DMS153 treated with DMSO at 0.1 percent for 48 hours (cell line): ENCODE measurements at regions not wholly inside any gene's neighbourhood (a gene's known extent, or its start where the extent isn't known, plus 50 kb on each side); places are given as distances from the start of the nearest gene placed in this dataset.

Source experiments
- DNase-seq: peaks from one replicate; lab custom pipeline; 2025; ENCODE audit not compliant: unreplicated experiment; lab: John Stamatoyannopoulos, UW

DNA sequence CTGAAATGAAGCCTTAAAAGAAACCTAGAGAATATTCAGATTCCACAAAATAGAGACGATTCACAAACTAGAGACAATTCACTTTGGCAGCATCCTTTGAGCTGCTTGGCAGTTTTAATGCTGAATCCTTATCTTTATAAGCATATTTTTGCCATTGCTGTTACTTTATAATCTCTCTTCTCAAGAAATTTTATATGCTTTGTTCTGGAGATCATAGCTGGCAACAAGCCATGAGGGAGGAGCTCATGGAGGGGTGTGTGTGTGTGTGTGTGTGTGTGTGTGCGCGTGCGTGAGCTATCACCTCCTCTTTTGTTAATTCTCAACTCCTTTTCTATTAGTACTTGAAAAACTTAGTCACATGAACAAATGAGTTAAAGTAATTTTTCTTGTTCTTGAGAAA, 495.0 kb upstream of the RGMA start:
- DNase-seq: no peak

GRCh38 chr15:93583552-93583951, 494.5 kb upstream of the RGMA start:
- DNase-seq: no peak

DNA sequence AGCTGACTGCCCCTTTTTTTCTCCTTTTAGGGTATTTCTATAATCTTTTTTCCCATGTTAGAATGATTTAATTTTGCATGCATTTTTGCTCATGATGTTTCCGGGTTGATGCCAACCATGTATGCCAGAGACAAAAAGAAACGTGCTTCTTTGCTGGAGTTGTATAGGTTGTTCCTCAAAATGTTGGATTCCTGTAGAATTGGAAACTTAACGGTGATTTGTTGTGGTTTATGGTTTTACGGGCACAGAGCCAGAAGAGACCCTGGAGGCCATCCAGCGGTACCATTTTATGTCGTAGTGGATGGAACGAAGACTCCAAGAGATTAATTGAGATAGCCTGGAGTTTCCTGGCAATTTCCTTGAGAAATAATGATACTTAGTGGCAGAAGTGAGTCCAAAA, 481.5 kb upstream of the RGMA start:
- no peak for DNase-seq

DNA sequence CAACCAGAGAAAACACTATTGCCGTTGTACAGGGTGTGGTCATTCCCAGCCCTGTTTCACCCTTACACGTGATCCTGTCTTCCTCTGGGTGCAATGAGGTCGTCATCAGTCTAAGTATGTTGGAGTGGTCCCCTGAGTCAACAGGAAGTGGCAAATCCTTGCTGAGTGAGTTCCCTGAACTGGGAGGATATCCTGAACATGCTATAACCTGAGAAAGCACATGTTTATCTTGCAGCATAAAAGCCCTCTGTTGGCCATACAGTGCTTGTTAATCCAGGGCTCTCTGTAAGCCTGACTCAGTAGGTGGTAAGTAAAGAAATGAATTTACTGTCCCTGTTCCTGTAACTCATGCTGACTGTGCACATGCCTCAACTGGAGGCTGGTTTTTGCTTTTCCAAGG, 477.8 kb upstream of the RGMA start:
- DNase-seq: peak; percentile 8

DNA sequence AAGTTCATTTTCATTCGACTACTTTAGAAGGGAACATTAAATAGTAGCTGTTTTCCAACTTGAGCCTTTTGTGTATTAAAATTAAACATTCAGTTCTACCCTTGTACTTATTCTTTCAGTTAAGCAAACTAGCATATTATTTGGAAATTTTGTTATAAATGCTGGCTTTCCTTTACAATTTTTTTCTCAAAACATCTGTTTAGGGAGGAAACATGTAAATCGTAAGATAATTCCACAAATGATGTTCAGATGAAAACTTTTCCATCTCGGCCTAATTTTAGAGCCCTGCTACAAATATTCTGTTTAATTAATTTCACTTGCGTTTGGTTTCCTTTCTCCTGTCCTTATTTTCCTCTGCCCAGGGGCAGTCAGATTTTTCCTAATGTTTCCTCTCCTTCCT, 476.2 kb upstream of the RGMA start:
- no peak for DNase-seq

DNA sequence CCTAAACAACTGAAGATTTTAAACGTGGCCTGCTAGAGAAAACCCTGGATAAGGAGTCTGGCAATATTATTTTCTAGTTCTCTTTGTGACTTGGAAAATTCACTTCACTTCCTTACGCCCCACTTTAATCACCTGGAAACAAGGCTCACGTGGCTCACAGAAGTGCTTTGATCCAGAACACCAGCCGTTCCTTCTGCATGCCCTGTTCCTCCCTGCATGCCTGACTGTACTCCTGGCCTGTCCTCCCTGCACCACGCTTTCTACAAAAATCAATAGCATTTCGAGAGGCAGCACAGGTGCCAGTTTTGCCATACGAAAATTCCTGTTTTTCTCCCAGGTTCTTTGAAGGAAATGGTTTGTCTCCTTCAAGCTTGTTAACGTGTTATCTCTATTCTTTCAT, 474.2 kb upstream of the RGMA start:
- DNase-seq: no peak

GRCh38 chr15:93562395-93563123, 473.5 kb upstream of the RGMA start:
- no peak for DNase-seq

DNA sequence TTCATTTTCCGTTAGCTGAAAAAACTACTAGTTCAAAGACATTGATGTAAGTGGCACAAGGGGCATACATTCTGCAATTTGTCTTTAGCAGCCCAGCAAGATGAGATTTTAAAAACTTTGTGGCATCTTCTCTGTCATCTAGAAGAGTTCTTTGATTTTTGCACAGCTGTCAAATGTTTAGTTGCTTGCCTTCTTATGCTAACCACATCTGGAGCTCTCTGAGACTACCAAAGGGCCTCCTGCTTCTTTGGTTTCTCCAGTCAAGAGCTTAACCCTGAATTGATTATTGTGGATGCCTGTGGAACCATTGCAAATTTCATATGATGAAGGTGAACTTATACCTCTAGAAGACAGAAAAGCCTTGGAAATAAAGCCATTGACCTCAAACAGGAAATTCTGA, 468.7 kb upstream of the RGMA start:
- no peak for DNase-seq

DNA sequence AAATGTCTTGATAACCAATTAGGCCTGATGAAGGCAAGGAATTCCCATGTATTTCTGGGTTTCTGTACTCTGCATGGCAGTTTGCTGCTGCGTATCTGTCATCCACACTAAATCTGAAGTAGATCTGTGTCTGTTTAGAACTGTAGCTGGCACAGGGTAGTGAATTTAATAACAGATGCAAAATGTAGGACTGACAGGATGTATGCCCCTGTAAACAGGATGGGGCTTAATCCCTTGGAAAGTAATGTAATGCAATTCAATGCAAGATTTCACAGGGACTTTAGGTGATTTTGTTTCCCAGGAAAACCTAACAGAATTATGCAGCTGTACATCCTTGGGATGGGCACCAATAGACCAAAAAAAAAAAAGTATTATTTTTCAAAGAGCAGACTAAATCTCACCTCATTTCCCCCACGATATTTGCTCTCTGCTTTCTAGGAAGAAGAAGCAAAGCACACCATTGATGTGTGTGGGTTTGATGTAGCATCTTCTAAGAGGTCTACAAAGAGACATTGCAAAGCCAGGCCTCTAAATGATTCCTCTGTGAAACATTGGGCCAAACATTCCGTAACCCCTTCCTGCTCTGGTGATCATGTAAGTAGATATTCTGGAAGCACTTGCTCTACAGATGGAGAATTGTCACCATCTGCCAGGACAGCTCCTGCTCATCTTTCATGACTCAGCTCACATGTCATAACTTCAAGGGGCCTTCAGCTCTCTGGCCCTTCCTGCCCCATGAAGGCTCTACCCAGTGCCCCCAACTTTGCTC, 464.3 kb upstream of the RGMA start:
- DNase-seq: no peak

GRCh38 chr15:93543093-93543492, 454.1 kb upstream of the RGMA start:
- no peak for DNase-seq

- DNase-seq: peak; percentile 50
These were observed 438.5 kb upstream of the RGMA start for GRCh38 chr15:93527374-93528050.

DNA sequence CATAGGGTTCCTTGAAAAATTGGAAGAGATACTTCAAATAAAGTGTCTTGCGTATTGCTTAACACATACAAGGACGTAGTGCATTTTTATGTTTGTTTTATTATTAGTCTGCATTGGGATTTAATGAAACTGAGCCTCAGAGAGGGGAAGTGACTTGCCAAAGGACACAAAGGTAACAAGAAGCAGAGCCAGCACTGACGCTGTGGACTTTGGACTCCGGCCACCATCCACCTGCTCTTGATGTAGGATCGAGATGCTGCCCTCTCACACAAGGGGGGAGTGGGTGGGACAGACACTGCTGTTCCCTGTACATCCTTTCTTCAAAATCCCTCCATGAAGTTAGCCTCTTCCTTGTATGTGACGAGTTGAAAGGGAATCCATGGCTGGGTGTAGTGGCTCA, 435.4 kb upstream of the RGMA start:
- no peak for DNase-seq

- no peak for DNase-seq
These were observed 434.5 kb upstream of the RGMA start for GRCh38 chr15:93523481-93523880.

GRCh38 chr15:93520206-93520605, 431.2 kb upstream of the RGMA start:
- DNase-seq: no peak

- DNase-seq: no peak
These were observed 430.6 kb upstream of the RGMA start for GRCh38 chr15:93519599-93519998.

GRCh38 chr15:93517176-93517575, 428.2 kb upstream of the RGMA start:
- no peak for DNase-seq

DNA sequence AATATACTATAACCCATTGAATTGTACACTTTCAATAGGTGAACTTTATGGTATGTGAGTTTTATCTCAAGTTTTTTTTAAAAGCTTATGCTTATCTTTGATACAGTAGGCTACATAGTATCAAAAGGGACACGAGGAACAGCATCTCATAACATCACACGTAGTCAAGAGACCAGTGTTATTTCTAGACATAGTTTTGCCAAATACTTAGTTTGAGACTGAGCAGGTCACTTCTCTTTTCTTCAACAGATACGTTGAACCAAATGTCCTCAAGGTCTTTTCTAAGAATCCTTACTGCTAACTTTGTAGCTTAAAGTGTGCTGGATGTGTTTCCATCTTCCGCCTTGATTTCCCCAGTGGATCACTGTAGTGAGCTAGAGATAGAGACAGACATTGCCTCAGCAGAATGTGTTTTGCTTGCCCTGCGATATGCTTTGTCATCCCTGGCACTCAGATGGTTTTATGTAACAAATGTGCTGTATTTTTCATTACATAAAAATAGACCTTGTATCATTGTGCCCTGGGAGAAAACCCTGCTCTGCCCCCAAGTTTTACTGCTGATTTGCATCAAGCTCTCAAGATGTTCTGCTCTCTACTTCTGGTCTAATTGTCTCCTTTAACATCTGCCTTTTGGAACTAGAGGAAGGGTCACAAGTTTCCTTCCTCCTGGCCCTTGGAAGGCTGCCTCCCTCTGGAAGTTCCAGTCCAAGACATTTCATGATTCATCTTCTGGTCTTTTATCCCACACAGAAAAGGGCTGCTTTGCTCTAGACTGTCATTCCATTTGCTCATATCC, 426.4 kb upstream of the RGMA start:
- no peak for DNase-seq

GRCh38 chr15:93506646-93507045, 417.6 kb upstream of the RGMA start:
- no peak for DNase-seq

GRCh38 chr15:93505506-93505905, 416.5 kb upstream of the RGMA start:
- no peak for DNase-seq

DNA sequence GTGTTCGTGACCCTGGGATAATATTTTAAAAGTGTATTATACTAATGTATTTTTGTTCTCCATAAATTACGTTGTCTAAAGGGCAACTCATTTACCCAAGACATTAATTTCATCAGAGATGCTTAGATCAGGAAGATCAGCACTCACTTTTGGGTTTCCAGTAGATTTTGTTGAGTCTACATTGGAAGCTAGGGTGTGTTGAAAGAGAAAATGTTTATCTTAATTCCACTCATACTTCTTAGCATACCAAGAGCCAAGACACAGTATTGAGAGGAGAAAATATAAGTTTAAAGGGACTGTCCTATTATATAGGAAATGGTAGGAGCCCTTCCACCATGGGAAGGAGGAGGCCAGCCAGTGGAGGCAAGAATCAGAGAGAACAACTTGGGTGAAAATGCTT, 412.9 kb upstream of the RGMA start:
- DNase-seq: no peak

GRCh38 chr15:93500155-93500554, 411.1 kb upstream of the RGMA start:
- no peak for DNase-seq
